NCI-H2227 (cell line): ENCODE measurements at regions not wholly inside any gene's neighbourhood (a gene's known extent, or its start where the extent isn't known, plus 50 kb on each side); places are given as distances from the start of the nearest gene placed in this dataset.

Experiments used
- DNase-seq: peaks from one replicate; lab custom pipeline; 2025; ENCODE audit not compliant: unreplicated experiment; lab: John Stamatoyannopoulos, UW

DNA sequence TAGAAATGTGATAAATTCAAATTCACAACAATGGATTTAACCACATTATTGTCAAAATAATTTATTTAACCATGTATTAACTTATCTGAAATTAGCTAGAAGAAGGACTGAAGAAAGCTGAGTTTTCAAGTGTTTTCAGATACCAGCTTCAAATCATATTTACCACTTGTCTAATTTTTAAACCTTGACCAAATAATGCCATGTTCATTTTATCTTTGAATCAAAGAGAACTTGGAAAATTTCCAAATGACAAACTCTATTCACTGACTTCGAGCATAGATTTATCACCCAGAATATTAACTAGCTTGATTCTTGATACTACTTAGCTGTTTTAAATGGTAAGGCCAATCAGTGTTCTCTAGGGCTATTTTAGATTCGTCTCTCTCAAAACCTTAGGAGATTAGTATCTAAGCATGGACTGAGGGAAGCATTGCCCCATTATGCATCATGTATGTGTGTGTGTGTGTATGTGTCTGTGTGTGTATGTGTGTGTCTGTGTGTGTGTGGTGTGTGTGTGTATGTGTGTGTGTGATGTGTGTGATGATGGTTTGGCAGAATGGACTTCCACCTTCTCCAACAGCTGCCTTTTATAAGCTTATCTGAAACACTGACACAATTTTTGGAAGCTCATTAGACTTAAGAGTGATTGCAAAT lies 667.5 kb upstream of the FANCL start:
- DNase-seq = no peak

DNA sequence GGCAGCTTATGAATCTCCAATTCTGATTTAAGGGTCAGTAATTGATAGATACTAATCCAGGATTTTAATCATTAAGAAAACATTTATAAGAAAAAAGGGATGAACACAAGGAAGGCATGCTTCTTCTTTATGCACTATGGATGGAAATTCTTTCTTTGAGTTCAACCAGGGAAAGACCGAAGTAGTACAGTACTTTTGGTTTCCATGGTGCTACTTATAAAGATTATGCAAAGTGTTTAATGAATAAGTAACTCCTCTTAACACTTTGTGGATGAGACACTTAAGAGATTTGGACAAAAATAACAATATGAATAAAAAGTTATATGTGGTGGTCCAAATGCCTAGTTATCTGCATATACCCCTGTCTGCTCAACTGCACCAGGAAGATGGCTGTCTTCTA lies 666.5 kb upstream of the FANCL start:
- no peak for DNase-seq

DNA sequence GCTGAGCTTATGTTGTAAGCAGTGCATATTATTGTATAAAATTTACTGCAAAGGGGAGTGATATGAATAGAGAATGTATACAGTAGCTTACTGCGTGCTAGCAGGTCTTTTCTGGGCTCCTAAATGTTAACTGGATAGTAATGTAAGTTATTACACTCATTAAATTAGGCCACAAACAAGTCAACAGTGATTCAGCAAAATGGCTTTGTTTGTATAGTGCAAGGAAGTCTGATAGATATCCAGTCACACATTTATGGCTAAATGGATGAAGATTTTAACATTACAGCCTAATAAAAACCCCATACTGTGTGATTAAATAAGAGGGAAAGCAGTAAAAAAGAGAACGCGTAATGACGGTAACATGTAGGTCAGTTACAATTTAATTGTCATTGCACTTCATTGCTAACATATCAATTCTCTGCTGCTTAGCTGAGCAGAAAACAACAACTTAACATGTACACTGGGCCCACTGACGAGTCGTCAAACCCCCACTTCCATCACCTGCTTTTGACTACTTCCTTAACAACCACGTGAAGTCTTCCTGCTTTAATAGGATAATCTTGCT lies 665.0 kb upstream of the FANCL start:
- no peak for DNase-seq

DNA sequence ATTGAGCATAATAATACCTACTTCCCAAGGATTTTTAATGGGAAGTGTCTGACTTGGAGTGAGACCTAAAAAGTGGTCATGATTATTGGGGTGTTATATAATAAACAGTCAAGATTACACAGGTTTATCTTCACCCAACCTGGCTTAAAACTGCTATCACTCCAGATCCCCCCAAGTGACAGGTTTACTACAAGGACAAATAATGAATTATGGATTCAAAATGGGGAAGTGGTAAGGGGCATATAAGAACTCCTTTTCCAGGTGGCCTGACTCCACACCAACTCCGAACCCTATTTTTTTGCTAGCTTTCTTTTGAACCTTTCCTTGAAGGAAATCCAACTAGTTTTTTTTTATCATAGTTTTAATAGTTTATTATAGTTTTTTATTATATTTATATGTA lies 663.0 kb upstream of the FANCL start:
- no peak for DNase-seq

DNA sequence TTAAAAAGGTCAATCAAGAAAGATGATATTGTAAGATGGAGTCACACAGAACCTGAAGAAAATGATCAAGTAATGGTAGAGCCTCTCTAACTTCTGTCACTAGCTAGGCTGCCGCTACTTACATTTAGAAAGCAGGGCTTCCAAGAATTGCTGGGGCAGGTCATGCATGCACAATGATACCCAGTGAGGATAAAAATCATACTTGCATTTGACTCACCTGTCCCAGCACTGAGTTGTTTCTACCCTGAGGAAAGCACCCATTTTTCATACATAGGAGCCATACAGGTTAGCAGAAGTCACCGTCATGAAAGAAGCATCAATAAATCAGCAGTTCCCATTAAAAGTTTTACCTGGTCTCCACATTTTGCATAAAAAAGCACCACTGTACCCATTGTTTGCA lies 662.3 kb upstream of the FANCL start:
- DNase-seq = no peak

DNA sequence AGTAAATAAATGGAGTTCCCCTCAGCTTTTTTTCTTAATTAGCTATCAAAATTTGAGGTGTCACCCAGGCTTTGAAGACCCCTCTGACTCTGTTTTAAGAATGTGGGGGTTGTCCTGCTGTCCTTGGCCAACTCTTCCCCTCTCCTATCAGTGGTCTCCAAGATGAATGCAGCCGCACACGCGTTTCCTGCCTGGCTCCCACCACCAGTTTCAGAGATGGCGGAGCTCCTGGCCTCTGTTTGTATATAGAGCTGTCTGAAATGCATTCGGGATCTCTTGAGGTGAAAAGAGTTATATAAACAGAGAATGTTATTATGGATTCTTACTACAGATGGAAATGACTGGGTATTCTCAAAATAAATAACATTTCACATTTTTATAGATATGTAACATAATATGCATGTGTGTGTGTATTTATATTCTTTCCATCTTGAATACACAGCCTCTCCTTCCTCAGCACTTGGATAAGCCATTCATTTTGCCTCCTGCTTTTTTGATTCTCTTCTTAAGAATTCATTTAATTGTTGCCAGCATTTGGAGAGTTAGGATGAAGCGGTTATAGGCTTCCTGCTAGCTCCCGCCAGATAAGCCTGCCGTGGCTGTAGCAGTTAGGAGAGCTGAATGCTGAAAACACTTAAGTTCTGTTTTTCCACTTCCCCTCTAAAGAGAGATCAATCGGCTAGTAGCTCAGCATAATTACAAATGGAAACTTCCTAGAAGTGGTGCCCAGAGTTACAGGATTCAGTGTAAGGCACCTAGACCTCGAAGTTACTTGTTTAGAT lies 659.3 kb upstream of the FANCL start:
- DNase-seq = peak; percentile 8

DNA sequence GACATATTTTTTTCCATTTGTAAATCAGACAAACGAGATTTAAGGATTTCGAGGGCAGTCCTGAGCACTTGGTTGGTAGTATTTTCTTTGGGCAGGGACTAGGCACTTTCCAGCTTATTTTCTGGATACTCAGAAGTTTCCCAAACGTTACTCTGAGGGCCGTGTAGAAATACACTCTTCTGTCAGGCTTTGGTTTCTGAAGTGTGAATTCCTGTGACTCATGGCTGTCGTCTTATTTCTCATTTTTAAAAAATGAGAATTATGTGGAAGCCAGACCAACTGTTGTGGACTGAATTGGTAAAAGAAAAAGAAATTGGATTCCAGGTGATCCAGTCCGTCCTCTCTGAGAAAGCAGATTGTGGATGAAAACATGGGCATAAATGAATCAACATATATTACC lies 658.6 kb upstream of the FANCL start:
- no peak for DNase-seq

DNA sequence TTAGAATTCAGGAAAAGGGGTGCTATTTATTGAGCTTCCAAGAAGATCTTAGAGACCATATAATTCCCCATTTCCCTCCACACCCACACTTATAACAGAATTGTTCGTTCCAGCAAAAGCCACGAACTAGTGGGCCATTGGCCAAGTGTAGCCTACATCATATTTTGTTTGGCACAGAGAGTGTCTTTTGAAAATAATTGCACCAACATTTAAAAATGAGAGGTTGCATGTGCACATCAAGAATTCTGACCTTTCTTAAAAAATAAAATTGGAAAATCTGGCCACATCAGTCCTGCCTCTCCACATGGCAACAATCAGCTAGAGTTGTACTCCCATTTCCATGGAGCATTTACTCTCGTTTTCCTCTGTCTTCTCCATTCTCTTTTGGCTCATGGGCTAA lies 655.5 kb upstream of the FANCL start:
- DNase-seq = no peak

DNA sequence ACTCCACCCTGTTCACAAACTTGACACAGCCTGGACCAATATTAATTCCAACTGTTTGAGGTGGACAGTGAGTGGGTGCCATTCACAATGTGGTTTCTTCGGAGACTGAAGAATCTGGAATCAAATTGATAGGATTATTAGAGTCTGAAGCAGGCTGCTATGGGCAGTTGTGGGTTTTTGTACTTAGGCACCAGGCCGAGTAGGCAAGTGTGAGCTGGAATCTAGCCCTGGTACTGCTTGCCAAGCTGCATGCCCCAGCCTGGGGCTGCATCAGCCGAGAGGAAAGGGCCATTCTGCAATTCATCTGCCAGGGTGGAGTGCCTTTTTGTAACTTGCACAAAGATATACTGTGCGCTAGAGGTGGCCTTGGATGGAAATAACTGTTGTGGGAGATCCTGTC lies 654.7 kb upstream of the FANCL start:
- peak; percentile 33 for DNase-seq

DNA sequence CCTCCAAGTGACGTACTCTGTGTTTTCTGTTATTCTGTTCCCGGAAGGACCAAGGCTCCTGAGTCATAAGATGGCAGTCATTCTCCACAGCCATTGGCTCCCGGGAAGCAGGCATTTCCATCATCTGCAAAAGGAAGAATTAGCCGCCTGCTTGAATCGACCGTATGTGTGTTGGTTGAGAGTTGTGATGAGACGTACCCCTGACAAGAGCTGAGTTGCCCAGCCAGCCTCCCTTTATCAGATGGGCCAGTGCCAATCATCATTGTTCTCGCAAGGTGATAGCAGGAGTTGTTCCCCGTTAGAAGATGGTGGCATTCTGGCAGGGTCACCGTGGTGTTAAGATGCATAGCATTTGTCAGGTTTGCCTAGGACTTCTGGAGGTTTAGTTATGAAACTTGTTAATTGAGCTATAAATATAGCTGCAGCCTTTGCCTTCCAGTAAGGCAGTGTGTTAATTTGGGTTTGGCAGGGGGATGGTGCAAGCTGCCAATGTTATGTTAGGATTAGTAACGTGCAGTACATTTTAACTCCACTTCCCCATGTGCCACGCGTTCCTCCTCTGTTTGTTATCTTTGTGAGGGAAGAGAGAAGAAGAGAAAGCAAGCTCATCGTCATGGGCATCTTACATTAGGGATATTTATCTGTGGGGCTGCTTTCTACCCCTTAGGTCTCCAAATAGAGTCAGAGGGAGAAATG lies 652.7 kb upstream of the FANCL start:
- DNase-seq = no peak

DNA sequence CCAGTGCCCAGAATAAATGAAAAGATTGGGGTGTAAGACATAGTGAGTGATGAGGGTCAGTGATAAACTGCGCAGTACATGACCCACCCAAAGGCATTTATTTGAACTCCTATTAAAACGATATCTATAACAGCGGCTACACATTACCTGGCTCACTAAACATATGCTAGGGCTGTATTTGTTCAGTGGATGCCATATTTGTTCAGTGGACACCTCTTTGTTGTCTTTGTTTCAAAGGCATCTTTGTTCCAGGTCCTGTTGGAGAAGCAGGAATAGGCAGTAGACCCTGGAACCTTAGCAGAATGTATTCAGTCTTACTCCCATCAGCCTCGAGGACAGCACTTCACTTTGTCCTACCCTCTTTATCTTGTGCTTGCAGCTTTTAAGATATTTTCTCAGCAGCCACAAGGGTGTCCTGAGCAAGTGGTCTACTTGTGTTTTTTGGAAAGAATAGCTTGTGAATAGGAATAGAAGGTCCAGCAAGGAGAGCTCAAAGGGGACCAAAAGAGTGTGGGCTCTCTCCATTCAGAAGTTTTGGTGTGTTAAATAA lies 650.8 kb upstream of the FANCL start:
- no peak for DNase-seq

DNA sequence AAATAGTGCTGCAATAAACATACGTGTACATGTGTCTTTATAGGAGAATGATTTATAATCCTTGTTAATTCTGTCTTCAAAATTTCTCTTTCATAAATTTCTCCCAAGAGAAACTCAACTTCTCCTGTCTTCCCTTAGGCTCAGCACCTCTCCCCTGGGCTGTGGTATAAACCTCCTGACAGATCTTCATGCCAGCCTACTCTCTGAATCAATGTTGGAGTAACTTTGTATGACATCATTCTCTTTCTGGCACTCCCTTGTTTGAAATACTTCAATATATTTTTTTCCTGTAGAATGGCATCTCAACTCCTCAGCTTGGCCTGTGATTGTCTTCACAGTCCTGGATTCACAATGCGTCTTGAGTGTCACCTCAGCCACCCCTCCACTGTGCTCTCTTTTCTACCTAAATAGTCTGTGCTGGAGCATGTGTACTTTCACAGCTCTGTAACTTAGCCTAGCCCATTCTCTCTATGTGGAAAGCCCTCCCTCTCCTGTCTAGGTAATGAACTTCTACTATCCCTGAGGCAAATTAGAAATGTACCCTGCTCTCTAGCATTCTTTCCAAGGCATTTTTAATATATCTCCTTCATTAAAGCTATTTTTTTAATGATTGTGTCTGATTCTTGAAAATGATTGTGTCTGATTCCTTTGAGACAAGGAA lies 649.9 kb upstream of the FANCL start:
- no peak for DNase-seq

DNA sequence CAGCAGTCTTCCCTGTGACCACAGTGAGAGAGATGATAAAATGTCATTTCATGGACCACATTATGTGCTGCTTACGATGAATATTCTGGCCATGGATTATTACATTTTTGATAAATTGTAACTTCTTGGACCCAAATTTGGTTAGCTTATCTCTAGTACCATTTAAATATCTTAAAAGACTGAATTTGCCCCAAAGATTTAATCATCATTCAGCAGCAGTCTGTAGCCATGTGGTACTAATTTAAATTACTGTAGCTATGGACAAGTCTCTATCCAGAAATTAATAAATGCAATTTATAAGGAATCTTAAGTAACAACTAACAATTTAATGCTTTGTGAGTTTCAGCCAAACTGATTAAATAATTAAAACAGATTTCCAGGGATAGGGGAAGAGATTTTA lies 644.9 kb upstream of the FANCL start:
- DNase-seq = no peak

DNA sequence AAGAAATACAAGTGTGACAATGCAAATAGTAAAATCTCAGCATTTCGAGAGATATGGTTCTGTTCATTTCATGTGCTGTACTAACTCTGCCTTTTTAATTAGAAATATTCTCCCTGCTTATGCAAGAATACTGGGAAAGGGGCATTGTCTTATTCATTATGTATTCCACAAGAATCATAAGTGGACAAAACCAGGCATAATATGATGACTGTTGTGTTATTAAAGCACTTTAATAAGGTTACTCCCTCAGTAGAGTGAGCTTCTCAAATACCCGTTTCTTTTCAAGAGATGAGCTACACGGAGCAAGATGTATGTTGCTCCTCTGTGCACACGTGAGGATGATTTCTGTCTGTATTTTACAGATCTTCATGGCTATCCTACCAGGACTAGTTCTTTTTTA lies 638.7 kb upstream of the FANCL start:
- no peak for DNase-seq

DNA sequence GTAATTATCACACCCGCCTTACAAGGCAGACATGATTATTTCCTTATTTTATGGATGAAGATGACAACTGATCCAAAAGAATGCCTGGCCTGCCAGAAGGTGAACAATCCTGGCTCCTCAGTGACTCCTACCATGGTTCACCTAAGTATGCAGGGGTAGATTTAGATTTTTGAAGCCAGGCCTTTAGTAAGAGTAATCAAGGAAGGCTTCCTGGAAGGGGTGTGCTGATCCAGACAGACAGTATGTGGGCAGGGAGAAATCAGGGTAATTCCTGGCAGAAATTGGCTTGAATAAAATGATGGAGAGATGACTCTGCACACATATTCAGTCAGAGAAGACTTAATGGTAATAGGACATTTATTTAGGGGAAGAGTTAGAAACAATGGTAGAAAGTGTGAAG lies 637.7 kb upstream of the FANCL start:
- DNase-seq = no peak

DNA sequence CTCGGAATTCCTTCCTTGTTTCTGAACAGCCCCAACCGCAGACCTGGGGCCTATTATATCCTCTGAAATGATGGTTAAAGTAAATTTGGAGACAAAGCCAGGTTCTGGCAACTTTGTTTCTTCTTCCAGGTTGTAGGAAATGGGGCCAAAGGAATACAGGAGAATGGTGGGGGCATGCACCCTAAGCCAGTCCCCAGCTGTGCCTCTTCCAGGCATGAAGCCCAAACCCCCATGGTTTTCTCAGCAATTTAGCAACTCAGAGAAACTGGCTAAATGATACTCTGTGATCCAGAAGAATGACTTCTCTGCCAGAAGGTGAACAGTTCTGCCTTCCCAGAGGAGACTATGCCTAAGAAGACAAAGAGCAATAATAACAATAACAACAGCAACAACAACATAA lies 635.0 kb upstream of the FANCL start:
- DNase-seq = no peak

DNA sequence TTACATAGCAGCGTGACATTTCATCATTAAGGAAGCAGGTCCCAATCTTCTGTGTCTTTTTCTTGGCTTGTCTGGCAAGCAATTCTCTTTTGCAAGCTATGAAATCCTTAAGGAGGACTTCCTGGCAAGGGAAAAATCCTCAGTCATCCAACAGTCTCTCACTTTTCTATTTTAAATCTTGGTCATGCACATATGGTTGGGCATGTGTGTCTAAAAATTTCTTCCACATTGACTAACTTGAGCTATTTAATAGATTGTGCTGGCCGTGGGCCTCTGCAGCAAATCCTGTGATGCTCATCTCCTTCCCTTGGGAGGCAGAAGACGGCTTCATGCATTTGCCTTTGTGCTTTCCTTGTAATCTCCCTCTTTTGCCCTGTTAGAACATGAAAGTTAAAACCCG lies 634.3 kb upstream of the FANCL start:
- no peak for DNase-seq

DNA sequence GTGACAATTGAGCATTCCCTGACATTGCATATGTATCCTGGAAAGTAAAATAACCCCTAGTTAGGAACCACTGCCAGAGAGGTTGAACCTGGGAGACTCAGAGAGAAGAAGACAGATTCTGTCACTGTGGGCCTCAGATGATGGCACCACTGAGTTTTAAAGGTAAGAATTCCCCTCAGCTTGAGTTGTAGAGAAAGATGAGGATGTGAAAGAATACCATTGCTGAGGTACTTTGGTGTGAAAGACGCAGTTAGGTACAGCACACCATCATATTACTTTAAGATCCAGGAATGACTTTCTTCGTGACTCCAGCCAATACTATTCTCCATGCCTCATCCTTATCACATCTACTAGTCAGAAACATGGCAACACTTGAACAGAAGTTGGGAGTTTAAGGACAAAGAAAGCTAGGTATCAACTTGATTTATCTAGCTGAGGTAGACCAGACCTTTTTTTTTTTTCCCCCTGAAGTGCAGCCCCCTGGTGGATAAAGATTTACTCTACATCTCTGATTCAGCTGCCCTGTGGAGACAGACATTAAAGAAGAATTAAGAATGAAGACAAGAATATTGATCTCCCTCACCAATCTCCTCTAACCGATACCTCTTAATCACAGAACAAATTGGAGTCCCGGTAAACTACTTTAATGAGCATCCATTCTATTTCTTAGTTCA lies 630.5 kb upstream of the FANCL start:
- DNase-seq = no peak

DNA sequence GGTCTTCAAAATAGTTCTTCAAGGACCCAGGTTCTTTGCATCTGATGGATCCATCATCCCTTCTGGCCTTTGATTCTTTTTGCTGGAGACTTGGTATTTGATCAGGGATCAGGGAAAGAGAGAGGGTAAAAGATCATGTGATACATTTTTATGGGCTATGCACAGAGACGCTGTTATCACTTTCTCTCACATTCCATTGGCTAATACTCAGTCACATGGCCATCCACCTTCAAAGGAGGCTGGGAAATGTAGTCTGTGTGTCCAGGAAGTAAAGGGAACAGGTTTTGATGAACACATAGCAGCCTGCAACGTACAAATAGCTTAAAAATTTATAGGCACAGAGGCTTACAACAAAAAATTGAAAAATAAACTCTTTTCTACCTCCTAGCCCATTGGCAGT lies 629.6 kb upstream of the FANCL start:
- DNase-seq = no peak

DNA sequence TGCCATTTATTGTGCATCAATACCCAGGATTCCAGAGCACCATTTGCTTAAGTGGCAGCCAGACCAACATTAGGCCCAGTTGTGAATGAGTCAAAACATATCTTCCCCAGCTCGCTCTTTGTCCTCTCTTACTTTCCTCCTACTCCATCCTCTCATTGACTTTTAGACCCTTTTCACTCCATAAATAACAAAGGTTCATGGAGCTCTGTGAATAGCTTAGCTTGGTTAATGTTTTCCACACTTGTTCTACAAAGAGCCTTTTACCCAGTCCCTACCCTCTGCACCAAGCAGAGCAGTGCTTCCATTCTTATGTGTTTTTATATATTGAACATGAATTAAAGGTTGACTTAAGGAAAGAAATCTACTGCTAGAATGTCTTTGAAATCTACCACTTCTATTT lies 625.8 kb upstream of the FANCL start:
- no peak for DNase-seq

DNA sequence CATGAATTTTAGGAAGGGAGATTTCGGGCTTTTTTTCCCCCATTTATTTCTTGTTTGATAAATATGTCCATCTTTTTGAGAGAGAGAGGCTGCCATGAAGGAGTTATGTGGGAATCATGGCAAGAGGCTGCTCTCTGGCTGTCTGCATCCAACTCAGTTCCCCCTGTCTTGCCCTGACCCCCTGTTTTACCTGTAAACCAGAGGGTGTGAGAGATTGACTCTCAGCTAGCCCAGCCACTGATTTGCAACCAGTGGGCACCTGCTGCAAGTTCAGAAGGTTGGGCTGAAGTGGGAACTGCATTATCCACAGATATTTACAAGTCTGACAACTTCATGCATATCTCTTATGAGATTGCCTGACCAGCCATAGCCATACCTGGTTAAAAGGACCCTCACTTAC lies 625.4 kb upstream of the FANCL start:
- no peak for DNase-seq
